ENCODE measurements at regions not wholly inside any gene's neighbourhood (a gene's known extent, or its start where the extent isn't known, plus 50 kb on each side); places are given as distances from the start of the nearest gene placed in this dataset.
A peak's percentile ranks its signal among the peaks of the same experiment; 100 is the strongest.

DNA sequence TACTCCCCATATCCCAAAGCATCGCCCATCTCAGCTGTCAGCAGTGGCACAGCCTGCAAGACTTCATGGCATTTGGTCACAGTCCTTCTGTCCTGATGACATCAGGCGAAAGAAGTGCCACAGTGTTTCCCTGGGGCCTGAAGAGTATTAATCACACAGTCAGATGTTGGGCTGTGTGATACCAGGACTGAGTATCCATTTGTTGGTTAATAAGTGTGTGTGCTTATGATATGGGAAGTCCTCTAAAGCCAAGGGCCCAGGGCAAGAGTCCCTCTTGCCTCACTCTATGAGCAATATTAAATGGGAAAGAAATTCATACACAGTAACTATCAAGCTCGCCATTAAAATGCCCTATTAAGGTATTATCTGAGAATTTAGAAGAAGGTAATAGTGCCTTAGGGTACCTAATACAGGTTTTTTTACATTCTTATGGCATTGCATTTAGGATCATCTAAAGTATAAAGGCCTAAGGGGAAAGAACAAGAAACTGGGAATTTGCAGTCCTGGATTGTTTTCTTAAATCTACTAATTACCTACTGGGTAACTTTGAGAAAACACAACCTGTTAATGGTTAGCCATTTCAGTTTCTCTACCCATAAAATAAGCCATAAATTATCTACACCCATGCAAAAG is 204.1 kb upstream of the PREP start:
- TF ChIP-seq SNAI2 (CRISPR knock-in tag; IDR thresholded peaks at IDR 0.05) (no peak), TCF4 (CRISPR knock-in tag; IDR thresholded peaks at IDR 0.05; ENCODE audit: borderline replicate concordance) (no peak), BACH2 (CRISPR knock-in tag; IDR thresholded peaks at IDR 0.05; ENCODE audit: borderline replicate concordance) (no peak)
- TF ChIP-seq, protein P1, sequence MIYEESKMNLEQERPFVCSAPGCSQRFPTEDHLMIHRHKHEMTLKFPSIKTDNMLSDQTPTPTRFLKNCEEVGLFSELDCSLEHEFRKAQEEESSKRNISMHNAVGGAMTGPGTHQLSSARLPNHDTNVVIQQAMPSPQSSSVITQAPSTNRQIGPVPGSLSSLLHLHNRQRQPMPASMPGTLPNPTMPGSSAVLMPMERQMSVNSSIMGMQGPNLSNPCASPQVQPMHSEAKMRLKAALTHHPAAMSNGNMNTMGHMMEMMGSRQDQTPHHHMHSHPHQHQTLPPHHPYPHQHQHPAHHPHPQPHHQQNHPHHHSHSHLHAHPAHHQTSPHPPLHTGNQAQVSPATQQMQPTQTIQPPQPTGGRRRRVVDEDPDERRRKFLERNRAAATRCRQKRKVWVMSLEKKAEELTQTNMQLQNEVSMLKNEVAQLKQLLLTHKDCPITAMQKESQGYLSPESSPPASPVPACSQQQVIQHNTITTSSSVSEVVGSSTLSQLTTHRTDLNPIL (CRISPR knock-in tag; IDR thresholded peaks at IDR 0.05; ENCODE audit: low read depth) = no peak
- no peak for ATAC-seq

DNA sequence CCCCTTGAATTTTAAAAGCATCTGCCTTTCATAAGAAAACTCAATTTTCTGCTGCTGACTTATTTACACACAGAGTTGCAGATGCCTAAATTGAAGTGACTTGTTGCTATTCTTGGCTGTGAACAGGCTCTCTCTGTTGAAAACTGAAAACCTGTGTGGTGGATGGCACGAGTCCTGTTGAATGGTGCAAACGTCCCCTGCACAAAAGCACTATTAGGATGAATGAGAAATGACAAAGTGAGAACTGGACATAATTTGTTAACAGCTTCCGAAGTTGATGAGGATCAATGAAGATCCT is 201.7 kb upstream of the PREP start:
- no peak for TF ChIP-seq TOX (CRISPR knock-in tag; IDR thresholded peaks at IDR 0.05; ENCODE audit: borderline replicate concordance)
- TF ChIP-seq, protein P2, sequence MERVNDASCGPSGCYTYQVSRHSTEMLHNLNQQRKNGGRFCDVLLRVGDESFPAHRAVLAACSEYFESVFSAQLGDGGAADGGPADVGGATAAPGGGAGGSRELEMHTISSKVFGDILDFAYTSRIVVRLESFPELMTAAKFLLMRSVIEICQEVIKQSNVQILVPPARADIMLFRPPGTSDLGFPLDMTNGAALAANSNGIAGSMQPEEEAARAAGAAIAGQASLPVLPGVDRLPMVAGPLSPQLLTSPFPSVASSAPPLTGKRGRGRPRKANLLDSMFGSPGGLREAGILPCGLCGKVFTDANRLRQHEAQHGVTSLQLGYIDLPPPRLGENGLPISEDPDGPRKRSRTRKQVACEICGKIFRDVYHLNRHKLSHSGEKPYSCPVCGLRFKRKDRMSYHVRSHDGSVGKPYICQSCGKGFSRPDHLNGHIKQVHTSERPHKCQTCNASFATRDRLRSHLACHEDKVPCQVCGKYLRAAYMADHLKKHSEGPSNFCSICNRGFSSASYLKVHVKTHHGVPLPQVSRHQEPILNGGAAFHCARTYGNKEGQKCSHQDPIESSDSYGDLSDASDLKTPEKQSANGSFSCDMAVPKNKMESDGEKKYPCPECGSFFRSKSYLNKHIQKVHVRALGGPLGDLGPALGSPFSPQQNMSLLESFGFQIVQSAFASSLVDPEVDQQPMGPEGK (CRISPR knock-in tag; IDR thresholded peaks at IDR 0.05; ENCODE audit: borderline replicate concordance) = no peak
- TF ChIP-seq, protein P1 (CRISPR knock-in tag; IDR thresholded peaks at IDR 0.05; ENCODE audit: low read depth) = no peak
- no peak for TF ChIP-seq ARNTL (CRISPR knock-in tag; IDR thresholded peaks at IDR 0.05; ENCODE audit: borderline replicate concordance, low read depth)
- no peak for TF ChIP-seq OSR1 (CRISPR knock-in tag; IDR thresholded peaks at IDR 0.05)
- no peak for TF ChIP-seq ZFP3 (CRISPR knock-in tag; IDR thresholded peaks at IDR 0.05)
- TF ChIP-seq, protein P3, sequence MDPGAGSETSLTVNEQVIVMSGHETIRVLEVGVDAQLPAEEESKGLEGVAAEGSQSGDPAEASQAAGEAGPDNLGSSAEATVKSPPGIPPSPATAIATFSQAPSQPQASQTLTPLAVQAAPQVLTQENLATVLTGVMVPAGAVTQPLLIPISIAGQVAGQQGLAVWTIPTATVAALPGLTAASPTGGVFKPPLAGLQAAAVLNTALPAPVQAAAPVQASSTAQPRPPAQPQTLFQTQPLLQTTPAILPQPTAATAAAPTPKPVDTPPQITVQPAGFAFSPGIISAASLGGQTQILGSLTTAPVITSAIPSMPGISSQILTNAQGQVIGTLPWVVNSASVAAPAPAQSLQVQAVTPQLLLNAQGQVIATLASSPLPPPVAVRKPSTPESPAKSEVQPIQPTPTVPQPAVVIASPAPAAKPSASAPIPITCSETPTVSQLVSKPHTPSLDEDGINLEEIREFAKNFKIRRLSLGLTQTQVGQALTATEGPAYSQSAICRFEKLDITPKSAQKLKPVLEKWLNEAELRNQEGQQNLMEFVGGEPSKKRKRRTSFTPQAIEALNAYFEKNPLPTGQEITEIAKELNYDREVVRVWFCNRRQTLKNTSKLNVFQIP (CRISPR knock-in tag; IDR thresholded peaks at IDR 0.05; ENCODE audit: borderline replicate concordance, low read depth) = no peak
- no peak for TF ChIP-seq ISL1 (CRISPR knock-in tag; IDR thresholded peaks at IDR 0.05)
- no peak for TF ChIP-seq CSDC2 (CRISPR knock-in tag; IDR thresholded peaks at IDR 0.05)
- no peak for TF ChIP-seq ZNF565 (CRISPR knock-in tag; conservative IDR thresholded peaks at IDR 0.05; ENCODE audit: low read depth)
- TF ChIP-seq, protein P4, sequence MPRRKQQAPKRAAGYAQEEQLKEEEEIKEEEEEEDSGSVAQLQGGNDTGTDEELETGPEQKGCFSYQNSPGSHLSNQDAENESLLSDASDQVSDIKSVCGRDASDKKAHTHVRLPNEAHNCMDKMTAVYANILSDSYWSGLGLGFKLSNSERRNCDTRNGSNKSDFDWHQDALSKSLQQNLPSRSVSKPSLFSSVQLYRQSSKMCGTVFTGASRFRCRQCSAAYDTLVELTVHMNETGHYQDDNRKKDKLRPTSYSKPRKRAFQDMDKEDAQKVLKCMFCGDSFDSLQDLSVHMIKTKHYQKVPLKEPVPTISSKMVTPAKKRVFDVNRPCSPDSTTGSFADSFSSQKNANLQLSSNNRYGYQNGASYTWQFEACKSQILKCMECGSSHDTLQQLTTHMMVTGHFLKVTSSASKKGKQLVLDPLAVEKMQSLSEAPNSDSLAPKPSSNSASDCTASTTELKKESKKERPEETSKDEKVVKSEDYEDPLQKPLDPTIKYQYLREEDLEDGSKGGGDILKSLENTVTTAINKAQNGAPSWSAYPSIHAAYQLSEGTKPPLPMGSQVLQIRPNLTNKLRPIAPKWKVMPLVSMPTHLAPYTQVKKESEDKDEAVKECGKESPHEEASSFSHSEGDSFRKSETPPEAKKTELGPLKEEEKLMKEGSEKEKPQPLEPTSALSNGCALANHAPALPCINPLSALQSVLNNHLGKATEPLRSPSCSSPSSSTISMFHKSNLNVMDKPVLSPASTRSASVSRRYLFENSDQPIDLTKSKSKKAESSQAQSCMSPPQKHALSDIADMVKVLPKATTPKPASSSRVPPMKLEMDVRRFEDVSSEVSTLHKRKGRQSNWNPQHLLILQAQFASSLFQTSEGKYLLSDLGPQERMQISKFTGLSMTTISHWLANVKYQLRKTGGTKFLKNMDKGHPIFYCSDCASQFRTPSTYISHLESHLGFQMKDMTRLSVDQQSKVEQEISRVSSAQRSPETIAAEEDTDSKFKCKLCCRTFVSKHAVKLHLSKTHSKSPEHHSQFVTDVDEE (CRISPR knock-in tag; IDR thresholded peaks at IDR 0.05) = no peak
- TF ChIP-seq ZNF70 (CRISPR knock-in tag; IDR thresholded peaks at IDR 0.05) = no peak
- no peak for TF ChIP-seq SNAI2 (CRISPR knock-in tag; IDR thresholded peaks at IDR 0.05)
- no peak for TF ChIP-seq TCF4 (CRISPR knock-in tag; IDR thresholded peaks at IDR 0.05; ENCODE audit: borderline replicate concordance)
- no peak for TF ChIP-seq ZFP30 (CRISPR knock-in tag; IDR thresholded peaks at IDR 0.05)
- TF ChIP-seq ZNF8 (CRISPR knock-in tag; IDR thresholded peaks at IDR 0.05) = no peak
- no peak for TF ChIP-seq BACH2 (CRISPR knock-in tag; IDR thresholded peaks at IDR 0.05; ENCODE audit: borderline replicate concordance)
- TF ChIP-seq ZC3H10 (CRISPR knock-in tag; IDR thresholded peaks at IDR 0.05) = no peak
- ATAC-seq = no peak

DNA sequence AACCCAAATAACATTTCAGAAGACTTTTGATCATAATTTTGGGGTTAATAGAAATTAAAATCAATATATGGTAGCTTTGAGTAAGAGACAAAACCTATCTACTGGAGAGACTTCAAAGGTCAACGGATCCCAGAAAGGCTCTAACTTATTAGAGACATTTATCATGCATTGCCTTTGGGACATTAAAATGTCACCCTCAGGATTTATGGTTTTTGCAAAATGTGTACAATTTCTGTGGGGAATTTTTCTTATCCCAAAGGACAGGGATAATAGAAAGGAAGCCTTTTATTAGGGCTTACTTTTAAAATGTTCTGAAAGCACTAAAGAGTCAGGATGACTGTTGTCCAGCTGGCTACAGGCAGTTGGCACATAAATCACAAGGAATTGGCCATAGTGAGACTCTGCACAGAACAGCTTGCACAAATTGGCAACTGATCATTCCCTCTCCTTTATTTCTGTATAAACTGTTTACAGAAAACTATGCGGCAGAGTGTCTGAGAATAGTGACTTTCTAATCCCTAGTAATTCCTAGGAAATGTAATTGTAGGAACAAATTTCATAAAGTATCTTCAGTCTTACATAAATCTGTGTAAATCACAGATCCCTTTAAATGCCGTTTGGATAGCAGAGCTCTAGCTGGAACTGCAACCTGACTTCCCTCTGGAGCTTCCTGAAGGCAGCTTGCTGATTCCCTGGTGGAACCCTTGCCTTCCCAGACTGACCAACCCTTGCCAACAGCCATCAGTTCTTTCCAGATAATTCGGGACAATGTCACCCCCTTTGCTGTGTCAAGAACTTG is 201.1 kb upstream of the PREP start:
- ATAC-seq = peak; percentile 9; the same call in 1 of the 3 replicates
- no peak for TF ChIP-seq OSR1 (CRISPR knock-in tag; IDR thresholded peaks at IDR 0.05)
- TF ChIP-seq, protein P2 (CRISPR knock-in tag; IDR thresholded peaks at IDR 0.05; ENCODE audit: borderline replicate concordance) = no peak
- no peak for TF ChIP-seq ZNF8 (CRISPR knock-in tag; IDR thresholded peaks at IDR 0.05)
- no peak for TF ChIP-seq TCF4 (CRISPR knock-in tag; IDR thresholded peaks at IDR 0.05; ENCODE audit: borderline replicate concordance)
- no peak for TF ChIP-seq ESRRG (CRISPR knock-in tag; IDR thresholded peaks at IDR 0.05)
- no peak for TF ChIP-seq SNAI2 (CRISPR knock-in tag; IDR thresholded peaks at IDR 0.05)
- TF ChIP-seq, protein P4 (CRISPR knock-in tag; IDR thresholded peaks at IDR 0.05) = no peak
- TF ChIP-seq, protein P3 (CRISPR knock-in tag; IDR thresholded peaks at IDR 0.05; ENCODE audit: borderline replicate concordance, low read depth) = no peak

All from SK-N-SH treated with all-trans-retinoic acid at 6 μM for 48 hours (cell line).